Right atrium auricular region (tissue), 2 donors: ENCODE measurements at regions not wholly inside any gene's neighbourhood (a gene's known extent, or its start where the extent isn't known, plus 50 kb on each side); places are given as distances from the start of the nearest gene placed in this dataset.

ENCODE experiments used
- DNase-seq: peaks from one replicate; pipeline ENCODE4 v3.0.0-alpha.2; 2019; ENCODE audit warnings: low spot score
- H3K27ac ChIP-seq, 2 donors: fragments of 200-600 bp; sonication (generic); 1 replicate in 1 of 2; 2 replicates in 1 of 2; pipeline ENCODE4 v1.5.1; 2016 to 2019
- H3K27me3 ChIP-seq, 2 donors: fragments of 200-600 bp; sonication (generic); one replicate each; pipeline versions ENCODE4 v1.5.1 to v1.6.0; 2017 to 2019
- H3K36me3 ChIP-seq: fragments of 200-600 bp; sonication (generic); one replicate; pipeline ENCODE4 v1.5.1; 2016
- H3K4me1 ChIP-seq, 2 donors: fragments of 200-600 bp; sonication (generic); one replicate each; pipeline versions ENCODE4 v1.5.1 to v1.6.0; 2017 to 2019
- H3K4me3 ChIP-seq, 2 donors: fragments of 200-600 bp; sonication (generic); 1 replicate in 1 of 2; 2 replicates in 1 of 2; pipeline ENCODE4 v1.5.1; 2017 to 2019; ENCODE audit warnings: mild to moderate bottlenecking in 1 of 2, moderate library complexity in 1 of 2
- H3K9me3 ChIP-seq, 2 donors: fragments of 200-600 bp; sonication (generic); one replicate each; pipeline ENCODE4 v1.5.1; 2019
- TF ChIP-seq, protein P1 (sequence below), 2 donors: fragments of 200-600 bp; sonication (generic); IDR thresholded peaks; one replicate each; pipeline ENCODE4 v1.5.1; 2019; ENCODE audit warnings: antibody characterized with exemption in 2 of 2

DNA sequence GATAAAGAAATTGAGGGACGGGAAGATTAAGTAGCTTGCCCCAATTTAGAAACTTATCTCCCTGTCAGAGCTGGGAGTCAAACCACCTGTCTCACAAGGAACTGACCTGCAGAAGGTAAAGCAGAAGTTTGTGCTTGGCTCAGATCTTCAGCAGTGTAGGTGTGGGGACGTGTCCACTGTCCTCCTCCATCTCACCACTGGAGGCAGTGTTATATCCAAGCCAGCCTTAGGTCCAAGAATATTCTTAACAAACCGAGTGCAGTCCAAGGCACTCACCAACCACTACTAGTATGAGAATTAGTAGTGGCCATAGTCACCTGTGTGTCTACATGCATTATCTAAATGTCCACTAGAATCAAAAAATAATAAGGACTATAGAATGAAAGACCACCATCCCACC lies 86.3 kb upstream of the IRX1 start:
- Histone ChIP-seq H3K36me3 (no peaks in the 10 kb centered on the region), H3K27ac (no peak overlapping the region), H3K4me1 (no peaks in the 10 kb centered on the region), H3K9me3 (no peaks in the 10 kb centered on the region), H3K27me3 (no peaks in the 10 kb centered on the region), H3K4me3 (no peak overlapping the region)
- DNase-seq: no peak
- TF ChIP-seq, protein P1, sequence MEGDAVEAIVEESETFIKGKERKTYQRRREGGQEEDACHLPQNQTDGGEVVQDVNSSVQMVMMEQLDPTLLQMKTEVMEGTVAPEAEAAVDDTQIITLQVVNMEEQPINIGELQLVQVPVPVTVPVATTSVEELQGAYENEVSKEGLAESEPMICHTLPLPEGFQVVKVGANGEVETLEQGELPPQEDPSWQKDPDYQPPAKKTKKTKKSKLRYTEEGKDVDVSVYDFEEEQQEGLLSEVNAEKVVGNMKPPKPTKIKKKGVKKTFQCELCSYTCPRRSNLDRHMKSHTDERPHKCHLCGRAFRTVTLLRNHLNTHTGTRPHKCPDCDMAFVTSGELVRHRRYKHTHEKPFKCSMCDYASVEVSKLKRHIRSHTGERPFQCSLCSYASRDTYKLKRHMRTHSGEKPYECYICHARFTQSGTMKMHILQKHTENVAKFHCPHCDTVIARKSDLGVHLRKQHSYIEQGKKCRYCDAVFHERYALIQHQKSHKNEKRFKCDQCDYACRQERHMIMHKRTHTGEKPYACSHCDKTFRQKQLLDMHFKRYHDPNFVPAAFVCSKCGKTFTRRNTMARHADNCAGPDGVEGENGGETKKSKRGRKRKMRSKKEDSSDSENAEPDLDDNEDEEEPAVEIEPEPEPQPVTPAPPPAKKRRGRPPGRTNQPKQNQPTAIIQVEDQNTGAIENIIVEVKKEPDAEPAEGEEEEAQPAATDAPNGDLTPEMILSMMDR (IDR thresholded peaks at IDR 0.05): peak in 1 of 2 donors; percentile 28

DNA sequence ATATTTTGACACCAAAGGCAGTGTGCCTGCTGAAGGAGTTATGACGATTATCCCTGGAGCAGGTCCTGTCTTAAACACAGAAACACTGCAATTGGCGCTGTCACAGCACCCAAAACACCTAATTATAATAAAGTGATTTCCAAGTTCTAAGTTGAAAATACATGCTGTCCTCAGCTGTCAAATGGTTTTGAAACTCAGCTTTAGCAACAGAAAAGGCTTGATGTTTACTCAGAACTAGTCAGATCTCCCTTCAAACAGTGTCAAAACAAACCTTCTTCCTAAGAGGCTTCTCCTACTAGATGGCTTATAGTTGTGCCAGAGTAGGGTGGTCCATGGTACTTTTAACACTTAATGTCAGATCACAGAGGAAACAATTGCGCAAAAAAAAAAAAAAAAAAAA lies 87.2 kb upstream of the IRX1 start:
- Histone ChIP-seq H3K27ac (no peak overlapping the region), H3K4me1 (no peaks in the 10 kb centered on the region), H3K27me3 (no peaks in the 10 kb centered on the region), H3K36me3 (no peaks in the 10 kb centered on the region), H3K4me3 (no peak overlapping the region), H3K9me3 (no peaks in the 10 kb centered on the region)
- DNase-seq: no peak
- TF ChIP-seq, protein P1 (IDR thresholded peaks at IDR 0.05): no peak

DNA sequence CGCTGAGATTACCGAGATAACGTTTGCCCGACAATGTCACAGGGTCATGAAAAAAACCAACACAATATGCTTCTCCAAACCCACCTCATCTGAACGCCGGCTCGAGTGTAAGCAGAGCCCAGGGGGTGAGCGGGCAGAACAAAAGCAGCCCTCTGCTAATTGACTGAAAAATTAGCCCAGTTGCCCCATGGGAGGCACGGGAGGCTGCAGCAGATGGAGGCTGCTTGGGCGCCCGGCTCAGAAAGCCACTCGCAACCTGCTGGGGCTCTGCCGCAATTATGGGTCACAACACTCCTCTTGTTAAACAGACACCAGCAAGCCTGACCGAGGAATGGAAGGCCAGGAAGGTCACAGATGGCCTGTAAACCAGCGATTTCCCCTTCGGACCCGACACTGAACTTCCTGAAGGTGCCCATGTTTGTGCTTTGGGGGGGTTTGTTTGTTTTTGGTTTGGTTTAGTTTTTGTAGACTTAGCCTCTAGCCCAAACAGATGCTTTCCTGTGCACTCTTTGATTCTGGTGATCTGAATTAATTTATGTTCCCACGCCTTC lies 104.6 kb upstream of the IRX1 start:
- Histone ChIP-seq H3K4me3 (no peak overlapping the region), H3K27me3 (no peaks in the 10 kb centered on the region)

DNA sequence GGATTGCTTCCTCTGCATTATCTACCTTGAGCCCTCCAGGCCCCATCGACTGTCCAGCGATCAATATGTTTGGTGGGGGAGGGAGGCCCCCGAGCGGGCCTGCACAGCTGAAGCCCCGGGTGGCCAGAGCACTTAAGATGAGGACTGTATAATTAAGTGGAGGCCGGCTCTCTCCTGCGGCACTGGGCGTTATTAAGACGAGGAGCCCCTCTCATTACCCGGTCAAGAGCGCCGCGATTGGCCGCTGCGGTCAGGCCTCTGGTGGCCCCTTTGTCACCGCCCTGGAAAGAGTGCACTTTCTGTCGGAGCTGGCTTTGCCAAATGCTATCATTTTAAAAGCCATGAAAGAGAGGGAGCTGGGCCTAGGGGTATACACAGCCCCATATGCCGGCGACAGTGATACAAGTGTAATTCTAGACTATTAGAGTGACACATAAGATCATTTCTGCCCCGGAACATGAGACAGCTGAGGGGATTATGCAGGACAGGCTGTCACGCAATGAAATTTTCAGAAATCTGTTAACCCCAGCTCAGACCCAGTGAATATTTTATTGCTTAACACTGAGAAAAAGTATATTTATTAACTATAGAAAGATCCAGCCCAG lies 106.3 kb upstream of the IRX1 start:
- no peaks in the 10 kb centered on the region for H3K36me3 ChIP-seq
- no peaks in the 10 kb centered on the region for H3K9me3 ChIP-seq
- no peaks in the 10 kb centered on the region for H3K27me3 ChIP-seq
- H3K4me1 ChIP-seq: no peaks in the 10 kb centered on the region
- no peak overlapping the region for H3K4me3 ChIP-seq
- TF ChIP-seq, protein P1 (IDR thresholded peaks at IDR 0.05): no peak
- no peak for DNase-seq
- no peak overlapping the region for H3K27ac ChIP-seq

More for the DNA sequence above, 104.6 kb upstream of the IRX1 start:
- Histone ChIP-seq H3K27ac (no peak overlapping the region), H3K4me1 (no peaks in the 10 kb centered on the region), H3K9me3 (no peaks in the 10 kb centered on the region), H3K36me3 (no peaks in the 10 kb centered on the region)
- TF ChIP-seq, protein P1 (IDR thresholded peaks at IDR 0.05): no peak
- DNase-seq: no peak

DNA sequence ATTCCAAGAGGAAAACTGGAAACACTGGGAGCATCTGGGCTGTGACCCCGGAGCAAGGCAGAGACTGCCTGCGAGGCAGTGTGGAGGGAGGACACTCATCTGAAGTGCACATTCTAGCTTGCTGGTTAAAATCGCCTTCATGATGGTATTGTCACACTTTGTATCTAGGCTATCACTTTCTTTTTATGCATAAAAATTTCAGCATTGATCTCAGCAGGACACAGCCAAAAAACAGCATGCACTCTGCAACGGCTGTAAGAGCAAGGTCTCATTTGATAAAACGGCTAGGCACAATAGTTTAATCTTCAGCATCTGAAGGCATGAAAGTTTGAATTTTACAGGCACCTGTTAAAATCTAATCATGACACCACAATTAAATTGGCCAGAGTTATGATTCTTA lies 110.8 kb upstream of the IRX1 start:
- H3K27ac ChIP-seq: no peak overlapping the region
- H3K4me1 ChIP-seq: no peaks in the 10 kb centered on the region

More for the DNA sequence above, 110.8 kb upstream of the IRX1 start:
- Histone ChIP-seq H3K36me3 (no peaks in the 10 kb centered on the region), H3K27me3 (no peaks in the 10 kb centered on the region), H3K9me3 (no peaks in the 10 kb centered on the region), H3K4me3 (no peak overlapping the region)
- no peak for DNase-seq
- TF ChIP-seq, protein P1 (IDR thresholded peaks at IDR 0.05): no peak
